Upper lobe of left lung (tissue), 6 donors: ENCODE measurements at regions not wholly inside any gene's neighbourhood (a gene's known extent, or its start where the extent isn't known, plus 50 kb on each side); places are given as distances from the start of the nearest gene placed in this dataset.
A peak's percentile ranks its signal among the peaks of the same experiment; 100 is the strongest.

ENCODE experiments used
- ATAC-seq, 2 donors: fragments of 200-7000 bp; cut with Tn5 transposase; one replicate each; pipeline ENCODE4 v1.9.1; 2022; ENCODE audit warnings: mild to moderate bottlenecking in 2 of 2, moderate library complexity in 2 of 2; ENCODE audit not compliant: low FRiP score in 2 of 2
- DNase-seq, 2 donors: peaks; one replicate each; pipeline ENCODE4 v3.0.0-alpha.2; 2019 to 2020
- H3K27ac ChIP-seq, 4 donors: fragments of 200-600 bp; sonication (generic); one replicate each; pipeline ENCODE4 v1.5.1; 2016 to 2019
- H3K27me3 ChIP-seq, 4 donors: fragments of 200-600 bp; sonication (generic); one replicate each; pipeline ENCODE4 v1.5.1; 2017 to 2019
- H3K36me3 ChIP-seq, 4 donors: fragments of 200-600 bp; sonication (generic); one replicate each; pipeline ENCODE4 v1.5.1; 2016 to 2019
- H3K4me1 ChIP-seq, 4 donors: fragments of 200-600 bp; sonication (generic); one replicate each; pipeline ENCODE4 v1.5.1; 2018 to 2019
- H3K4me3 ChIP-seq, 4 donors: fragments of 200-600 bp; sonication (generic); one replicate each; pipeline ENCODE4 v1.5.1; 2017 to 2019; ENCODE audit warnings: mild to moderate bottlenecking in 2 of 4, moderate library complexity in 1 of 4
- H3K9me3 ChIP-seq, 4 donors: fragments of 200-600 bp; sonication (generic); one replicate each; pipeline ENCODE4 v1.5.1; 2018 to 2019
- EP300 ChIP-seq, 4 donors: sonication (generic); formaldehyde crosslinking; IDR thresholded peaks; one replicate each; pipeline ENCODE4 v1.5.1; 2017; ENCODE audit warnings: antibody characterized with exemption in 4 of 4, control low read depth in 2 of 4
- POLR2A ChIP-seq, 4 donors: fragments of 450-650 bp; IDR thresholded peaks; one replicate each; pipeline ENCODE4 v1.5.1; 2016 to 2017; ENCODE audit warnings: antibody characterized with exemption in 4 of 4, mild to moderate bottlenecking in 2 of 4
- POLR2AphosphoS5 ChIP-seq, 2 donors: sonication (generic); formaldehyde crosslinking; IDR thresholded peaks; one replicate each; pipeline ENCODE4 v1.5.1; 2017; ENCODE audit warnings: antibody characterized with exemption in 2 of 2
- WGBS, 2 donors: methylation state at CpG; one replicate each; pipeline ENCODE4 v1.1.5; 2017 to 2018; 5-methylcytosine and 5-hydroxymethylcytosine counted together
- TF ChIP-seq, protein P1 (sequence below), 6 experiments: fragments of 450-650 bp in 4 of 6; fragments of 200-600 bp in 2 of 6; sonication (generic) in 2 of 6; IDR thresholded peaks; one replicate each; pipeline ENCODE4 v1.5.1; 2016 to 2019; ENCODE audit warnings: antibody characterized with exemption in 6 of 6
- donor health status: DM: no; HTN: no; CAD: no; lungs with moderate emphysema.
- donor health status: DM: no; HTN: yes; CAD: no; lungs with severe emphysema.

DNA sequence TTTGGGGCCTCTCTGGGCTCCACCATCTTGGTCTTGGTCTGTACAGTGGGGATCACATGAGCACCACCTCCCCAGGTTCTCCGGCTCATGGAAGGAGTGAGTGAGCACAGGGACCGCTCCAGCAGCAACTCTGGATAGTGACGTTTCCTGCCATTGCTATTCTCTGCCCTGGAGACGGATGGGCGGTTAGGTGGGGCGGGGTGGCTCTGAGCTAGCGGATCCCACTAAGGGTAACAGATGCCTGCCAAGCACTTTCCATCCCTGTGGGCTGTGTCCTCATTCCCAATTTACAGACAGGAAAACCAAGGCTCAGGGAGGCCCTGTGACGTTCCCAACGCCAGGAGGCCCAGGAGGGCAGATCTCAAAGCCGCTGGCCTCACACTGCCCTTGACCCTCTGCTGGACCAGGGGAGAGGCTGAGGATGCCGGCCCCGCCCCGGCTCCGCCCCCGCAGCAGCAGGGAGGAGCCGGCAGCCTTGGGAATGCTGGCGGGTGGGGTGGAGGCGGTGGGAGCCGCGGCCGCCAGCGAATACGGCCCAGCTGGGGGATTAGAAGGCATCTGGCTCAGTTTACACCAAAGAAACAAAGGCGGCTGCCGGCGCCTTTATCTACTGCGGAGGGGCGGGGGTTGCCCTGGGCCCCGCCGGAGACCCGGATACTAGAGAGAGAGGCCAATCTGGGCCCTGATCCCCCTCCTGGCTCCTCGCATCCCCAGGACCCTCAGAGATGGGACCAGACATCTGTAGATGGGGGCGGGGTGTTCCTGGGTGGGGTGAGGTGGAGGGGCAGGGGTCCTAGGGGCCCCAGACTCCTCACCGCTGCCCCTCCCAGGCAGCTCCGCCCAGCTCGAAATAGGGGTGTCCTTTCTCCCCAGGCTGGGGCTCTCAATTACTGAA, 122.3 kb upstream of the CIBAR2 start:
- Histone ChIP-seq H3K4me3 (peak overlapping the region in 3 of 4 donors; percentile 26 to 47 (median 42)), H3K27ac (peak overlapping the region; percentile 60 to 79 (median 71))
- peak; percentile 46 to 93 for DNase-seq

GRCh38 chr16:85235991-85236817, 123.9 kb upstream of the CIBAR2 start:
- no peaks in the 10 kb centered on the region for H3K9me3 ChIP-seq
- ATAC-seq, result peak in 1 of 2 donors; percentile 27
- DNase-seq, result no peak
- peaks cover 0 to 12% (median 4%) of the 10 kb centered on the region in 4 donors for H3K27me3 ChIP-seq
- H3K4me1 ChIP-seq, result peaks cover 15 to 37% (median 31%) of the 10 kb centered on the region in 4 donors
- H3K27ac ChIP-seq, result peak overlapping the region; percentile 6 to 79 (median 71)
- H3K36me3 ChIP-seq, result no peaks in the 10 kb centered on the region
- 35 to 39% methylated on average over 6 to 13 of the region's 20 CpGs for WGBS, 2 donors
- peak overlapping the region; percentile 16 to 47 (median 34) for H3K4me3 ChIP-seq
- no peak for TF ChIP-seq POLR2A (IDR thresholded peaks at IDR 0.05)
- TF ChIP-seq, protein P1, sequence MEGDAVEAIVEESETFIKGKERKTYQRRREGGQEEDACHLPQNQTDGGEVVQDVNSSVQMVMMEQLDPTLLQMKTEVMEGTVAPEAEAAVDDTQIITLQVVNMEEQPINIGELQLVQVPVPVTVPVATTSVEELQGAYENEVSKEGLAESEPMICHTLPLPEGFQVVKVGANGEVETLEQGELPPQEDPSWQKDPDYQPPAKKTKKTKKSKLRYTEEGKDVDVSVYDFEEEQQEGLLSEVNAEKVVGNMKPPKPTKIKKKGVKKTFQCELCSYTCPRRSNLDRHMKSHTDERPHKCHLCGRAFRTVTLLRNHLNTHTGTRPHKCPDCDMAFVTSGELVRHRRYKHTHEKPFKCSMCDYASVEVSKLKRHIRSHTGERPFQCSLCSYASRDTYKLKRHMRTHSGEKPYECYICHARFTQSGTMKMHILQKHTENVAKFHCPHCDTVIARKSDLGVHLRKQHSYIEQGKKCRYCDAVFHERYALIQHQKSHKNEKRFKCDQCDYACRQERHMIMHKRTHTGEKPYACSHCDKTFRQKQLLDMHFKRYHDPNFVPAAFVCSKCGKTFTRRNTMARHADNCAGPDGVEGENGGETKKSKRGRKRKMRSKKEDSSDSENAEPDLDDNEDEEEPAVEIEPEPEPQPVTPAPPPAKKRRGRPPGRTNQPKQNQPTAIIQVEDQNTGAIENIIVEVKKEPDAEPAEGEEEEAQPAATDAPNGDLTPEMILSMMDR (IDR thresholded peaks at IDR 0.05), result no peak

More for the DNA sequence above, 122.3 kb upstream of the CIBAR2 start:
- TF ChIP-seq POLR2AphosphoS5 (IDR thresholded peaks at IDR 0.05) (peak in 1 of 2 donors; percentile 52), POLR2A (IDR thresholded peaks at IDR 0.05) (no peak), EP300 (IDR thresholded peaks at IDR 0.05) (no peak)
- TF ChIP-seq, protein P1 (IDR thresholded peaks at IDR 0.05), result peak in 2 of 6 experiments; percentile 8 to 15
- 16 to 35% methylated on average over 10 to 36 of the region's 36 CpGs for WGBS, 2 donors
- Histone ChIP-seq H3K27me3 (peaks cover 0 to 12% (median 4%) of the 10 kb centered on the region in 4 donors), H3K36me3 (no peaks in the 10 kb centered on the region), H3K4me1 (peaks cover 15 to 37% (median 31%) of the 10 kb centered on the region in 4 donors), H3K9me3 (no peaks in the 10 kb centered on the region)
- ATAC-seq, result peak; percentile 54 to 77

GRCh38 chr16:85236818-85237150, 124.5 kb upstream of the CIBAR2 start:
- ATAC-seq (no peak), DNase-seq (no peak)
- H3K4me3 ChIP-seq, result no peak overlapping the region
- no peaks in the 10 kb centered on the region for H3K9me3 ChIP-seq
- peaks cover 15 to 37% (median 31%) of the 10 kb centered on the region in 4 donors for H3K4me1 ChIP-seq
- H3K27ac ChIP-seq, result peak overlapping the region in 1 of 4 donors; percentile 74
- peaks cover 0 to 12% (median 4%) of the 10 kb centered on the region in 4 donors for H3K27me3 ChIP-seq
- no peaks in the 10 kb centered on the region for H3K36me3 ChIP-seq
- TF ChIP-seq, protein P1 (IDR thresholded peaks at IDR 0.05), result no peak
- no peak for TF ChIP-seq EP300 (IDR thresholded peaks at IDR 0.05)
- no peak for TF ChIP-seq POLR2A (IDR thresholded peaks at IDR 0.05)
- no peak for TF ChIP-seq POLR2AphosphoS5 (IDR thresholded peaks at IDR 0.05)
- 78 to 91% methylated on average over 5 of the region's 5 CpGs for WGBS, 2 donors

- no peaks in the 10 kb centered on the region for H3K9me3 ChIP-seq
- no peak overlapping the region for H3K4me3 ChIP-seq
- no peak for TF ChIP-seq POLR2A (IDR thresholded peaks at IDR 0.05)
- TF ChIP-seq, protein P1 (IDR thresholded peaks at IDR 0.05), result no peak
- no peak for TF ChIP-seq EP300 (IDR thresholded peaks at IDR 0.05)
- no peak for TF ChIP-seq POLR2AphosphoS5 (IDR thresholded peaks at IDR 0.05)
- H3K4me1 ChIP-seq, result peaks cover 15 to 37% (median 31%) of the 10 kb centered on the region in 4 donors
- H3K27ac ChIP-seq, result peak overlapping the region in 1 of 4 donors; percentile 36
- no peak for DNase-seq
- ATAC-seq, result no peak
- H3K27me3 ChIP-seq, result peaks cover 0 to 12% (median 4%) of the 10 kb centered on the region in 4 donors
- WGBS, 2 donors, result 62 to 73% methylated on average over 6 of the region's 6 CpGs
- H3K36me3 ChIP-seq, result no peaks in the 10 kb centered on the region
These were observed 125.5 kb upstream of the CIBAR2 start for GRCh38 chr16:85237817-85238216.
